ENCODE measurements at regions not wholly inside any gene's neighbourhood (a gene's known extent, or its start where the extent isn't known, plus 50 kb on each side); places are given as distances from the start of the nearest gene placed in this dataset.

DNA sequence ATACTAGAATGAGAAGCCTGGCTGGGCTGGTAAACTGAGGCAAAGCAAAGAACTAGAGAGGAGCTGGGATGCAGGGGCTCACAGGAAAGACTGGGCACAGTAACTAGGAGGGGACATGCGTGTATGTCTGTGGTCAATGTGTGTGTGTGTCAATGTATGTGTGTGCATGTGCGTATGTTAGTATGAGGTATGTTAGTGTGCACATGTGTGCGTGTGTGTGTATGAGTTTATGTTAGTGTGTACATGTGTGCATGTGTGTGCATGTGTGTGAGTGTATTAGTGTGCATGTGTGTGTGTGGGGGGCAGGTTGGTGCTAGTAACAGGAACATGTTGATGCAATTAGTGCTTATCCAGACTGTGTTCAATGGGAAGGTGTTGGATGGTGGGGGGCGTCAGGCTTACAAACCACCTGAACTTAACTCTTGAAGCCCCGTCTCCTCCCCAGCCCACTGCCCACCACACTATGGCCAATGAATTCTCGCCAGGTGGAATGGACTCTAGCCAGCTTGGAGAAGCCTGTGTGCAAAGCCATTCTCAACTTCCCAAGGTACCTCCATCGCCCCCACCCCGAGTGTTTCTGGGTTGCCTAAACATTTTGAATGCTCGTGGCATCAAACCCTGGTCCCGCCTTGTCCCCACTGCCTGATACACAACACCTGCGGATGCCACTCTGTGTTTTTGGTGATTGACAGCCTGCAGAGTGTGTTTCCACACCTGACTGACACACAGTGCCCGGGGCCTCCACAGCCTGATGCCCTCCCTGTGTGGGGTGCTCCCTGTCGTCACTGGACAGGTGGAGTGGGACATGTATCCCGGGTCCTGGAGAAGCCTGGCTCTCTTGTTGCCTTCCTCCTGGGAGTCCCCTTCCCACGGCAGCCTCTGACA, 90.1 kb upstream of the ASB18 start:
- no peak for TF ChIP-seq EZH2 (IDR thresholded peaks at IDR 0.05; ENCODE audit: borderline replicate concordance)
- TF ChIP-seq, protein P1, sequence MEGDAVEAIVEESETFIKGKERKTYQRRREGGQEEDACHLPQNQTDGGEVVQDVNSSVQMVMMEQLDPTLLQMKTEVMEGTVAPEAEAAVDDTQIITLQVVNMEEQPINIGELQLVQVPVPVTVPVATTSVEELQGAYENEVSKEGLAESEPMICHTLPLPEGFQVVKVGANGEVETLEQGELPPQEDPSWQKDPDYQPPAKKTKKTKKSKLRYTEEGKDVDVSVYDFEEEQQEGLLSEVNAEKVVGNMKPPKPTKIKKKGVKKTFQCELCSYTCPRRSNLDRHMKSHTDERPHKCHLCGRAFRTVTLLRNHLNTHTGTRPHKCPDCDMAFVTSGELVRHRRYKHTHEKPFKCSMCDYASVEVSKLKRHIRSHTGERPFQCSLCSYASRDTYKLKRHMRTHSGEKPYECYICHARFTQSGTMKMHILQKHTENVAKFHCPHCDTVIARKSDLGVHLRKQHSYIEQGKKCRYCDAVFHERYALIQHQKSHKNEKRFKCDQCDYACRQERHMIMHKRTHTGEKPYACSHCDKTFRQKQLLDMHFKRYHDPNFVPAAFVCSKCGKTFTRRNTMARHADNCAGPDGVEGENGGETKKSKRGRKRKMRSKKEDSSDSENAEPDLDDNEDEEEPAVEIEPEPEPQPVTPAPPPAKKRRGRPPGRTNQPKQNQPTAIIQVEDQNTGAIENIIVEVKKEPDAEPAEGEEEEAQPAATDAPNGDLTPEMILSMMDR (IDR thresholded peaks at IDR 0.05; ENCODE audit: poor library complexity), result no peak
- no peak for TF ChIP-seq EZH2phosphoT487 (IDR thresholded peaks at IDR 0.05; ENCODE audit: low read depth, severe bottlenecking, unreplicated experiment)

Measured in hepatocyte (in vitro differentiated cells).